ENCODE measurements at regions not wholly inside any gene's neighbourhood (a gene's known extent, or its start where the extent isn't known, plus 50 kb on each side); places are given as distances from the start of the nearest gene placed in this dataset.

- TF ChIP-seq CTCF (IDR thresholded peaks at IDR 0.05), result no peak
- no peak for TF ChIP-seq POLR2A (IDR thresholded peaks at IDR 0.05)
Measured at GRCh38 chr4:189533603-189534002, 407.1 kb upstream of the FRG1 start.

Data from thyroid gland (tissue), 4 donors.